ENCODE measurements at regions not wholly inside any gene's neighbourhood (a gene's known extent, or its start where the extent isn't known, plus 50 kb on each side); places are given as distances from the start of the nearest gene placed in this dataset.

DNA sequence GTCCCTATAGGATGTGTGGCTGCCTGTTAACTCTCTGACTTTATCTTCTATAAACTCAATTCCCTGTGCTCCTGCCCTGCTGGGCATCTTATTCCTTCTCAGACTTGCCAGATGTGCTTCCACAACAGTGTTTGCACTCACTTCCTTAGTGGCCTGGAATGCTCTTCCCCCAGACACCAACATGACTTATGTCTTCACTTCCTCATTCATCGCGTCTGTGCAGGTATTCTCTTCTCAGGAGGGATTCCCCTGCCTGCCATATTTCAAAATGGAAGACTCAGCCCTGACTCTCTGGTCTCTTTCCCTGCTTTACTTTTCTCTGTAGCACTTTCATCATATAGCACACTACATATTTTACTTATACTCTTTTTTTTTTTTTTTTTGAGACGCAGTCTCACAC lies 344.0 kb downstream of the CENPC start:
- no peaks in the 10 kb centered on the region for H3K36me3 Mint-ChIP-seq (ENCODE audit: low read depth)
- H3K9me3 Mint-ChIP-seq: no peaks in the 10 kb centered on the region
- no peaks in the 10 kb centered on the region for H3K4me1 Mint-ChIP-seq
- H3K4me3 Mint-ChIP-seq: no peak overlapping the region
- no peak overlapping the region for H3K27ac Mint-ChIP-seq
- no peak for TF ChIP-seq CTCF (IDR thresholded peaks at IDR 0.05; ENCODE audit: unreplicated experiment in 3 of 3)
- peaks cover under 1% of the 10 kb centered on the region for H3K27me3 Mint-ChIP-seq (ENCODE audit: low read depth)

- no peak overlapping the region for H3K27ac Mint-ChIP-seq
- H3K4me1 Mint-ChIP-seq: no peaks in the 10 kb centered on the region
- H3K4me3 Mint-ChIP-seq: no peak overlapping the region
- no peaks in the 10 kb centered on the region for H3K36me3 Mint-ChIP-seq (ENCODE audit: low read depth)
- peak; percentile 41 to 56 (median 42) for TF ChIP-seq CTCF (IDR thresholded peaks at IDR 0.05; ENCODE audit: unreplicated experiment in 3 of 3)
- no peaks in the 10 kb centered on the region for H3K27me3 Mint-ChIP-seq (ENCODE audit: low read depth)
- H3K9me3 Mint-ChIP-seq: no peaks in the 10 kb centered on the region
Measured at GRCh38 chr4:67198727-67199126, 346.6 kb downstream of the CENPC start.

DNA sequence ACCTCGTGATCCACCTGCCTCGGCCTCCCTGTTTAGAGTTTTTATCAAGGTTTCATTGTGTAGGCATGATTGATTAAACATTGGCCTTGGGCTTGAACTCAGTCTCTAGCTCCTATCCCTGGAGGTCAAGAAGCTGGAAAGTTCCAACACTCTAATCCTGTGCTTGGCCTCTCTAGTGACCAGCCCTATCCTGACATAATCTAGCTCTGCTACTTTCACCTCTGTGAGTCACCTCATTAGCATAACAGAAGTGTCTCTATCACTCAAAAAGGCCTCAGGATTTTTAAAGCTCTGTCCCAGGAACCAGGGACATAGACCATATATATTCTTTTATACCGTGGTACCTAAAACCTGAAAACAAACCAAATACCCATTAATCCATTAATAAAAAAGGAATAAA lies 377.5 kb downstream of the CENPC start:
- H3K4me1 Mint-ChIP-seq: no peaks in the 10 kb centered on the region
- no peak for TF ChIP-seq CTCF (IDR thresholded peaks at IDR 0.05; ENCODE audit: unreplicated experiment in 3 of 3)
- H3K9me3 Mint-ChIP-seq: peaks cover 6% of the 10 kb centered on the region
- H3K36me3 Mint-ChIP-seq (ENCODE audit: low read depth): no peaks in the 10 kb centered on the region
- no peak overlapping the region for H3K27ac Mint-ChIP-seq
- H3K4me3 Mint-ChIP-seq: no peak overlapping the region
- H3K27me3 Mint-ChIP-seq (ENCODE audit: low read depth): no peaks in the 10 kb centered on the region

DNA sequence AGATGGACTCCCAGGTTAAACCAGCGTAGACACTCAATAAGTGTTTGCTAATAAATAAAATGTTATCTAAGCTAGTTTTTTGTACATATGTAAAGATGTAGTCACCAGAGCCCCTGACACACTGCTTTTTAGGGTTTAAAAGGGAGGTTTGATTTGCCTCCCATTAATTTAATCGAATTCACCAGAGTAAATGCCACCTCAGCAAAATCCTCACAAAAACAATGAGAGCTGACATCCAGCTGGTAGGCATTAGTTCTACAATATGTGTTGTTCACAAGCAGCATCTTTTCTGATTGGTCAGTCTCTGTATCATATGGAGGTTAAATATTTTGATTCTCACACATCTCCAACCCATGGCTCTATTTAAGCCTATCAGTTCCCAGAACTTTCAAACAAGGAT lies 382.6 kb downstream of the CENPC start:
- H3K27me3 Mint-ChIP-seq (ENCODE audit: low read depth): no peaks in the 10 kb centered on the region
- H3K4me3 Mint-ChIP-seq: no peak overlapping the region
- H3K9me3 Mint-ChIP-seq: peaks cover 6% of the 10 kb centered on the region
- H3K4me1 Mint-ChIP-seq: peaks cover 14% of the 10 kb centered on the region
- H3K36me3 Mint-ChIP-seq (ENCODE audit: low read depth): no peaks in the 10 kb centered on the region
- no peak for TF ChIP-seq CTCF (IDR thresholded peaks at IDR 0.05; ENCODE audit: unreplicated experiment in 3 of 3)
- H3K27ac Mint-ChIP-seq: no peak overlapping the region

DNA sequence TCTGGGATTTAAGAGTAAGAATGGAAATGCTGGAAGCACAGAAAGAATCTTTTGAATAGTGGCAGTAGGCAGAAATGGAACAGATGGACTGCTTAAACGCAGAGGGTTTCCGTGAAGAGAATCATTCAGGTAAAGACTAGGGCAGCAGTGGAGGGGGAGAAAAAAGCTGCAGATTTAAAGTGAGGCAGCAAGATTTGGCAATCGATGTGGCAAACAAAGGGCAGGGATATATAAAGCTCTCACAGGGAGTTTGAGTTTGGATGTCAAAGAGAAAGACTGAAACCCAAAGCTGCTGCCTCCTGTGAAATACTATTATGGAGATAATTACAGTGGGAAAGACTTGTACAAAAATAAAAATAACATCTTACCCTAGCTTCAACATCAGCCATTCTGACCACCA lies 384.0 kb downstream of the CENPC start:
- Mint-ChIP-seq H3K27ac (no peak overlapping the region), H3K4me1 (peaks cover 14% of the 10 kb centered on the region), H3K36me3 (ENCODE audit: low read depth) (no peaks in the 10 kb centered on the region), H3K9me3 (peaks cover 6% of the 10 kb centered on the region), H3K27me3 (ENCODE audit: low read depth) (no peaks in the 10 kb centered on the region), H3K4me3 (no peak overlapping the region)
- TF ChIP-seq CTCF (IDR thresholded peaks at IDR 0.05; ENCODE audit: unreplicated experiment in 3 of 3): no peak

GRCh38 chr4:67160394-67160793 lies 384.9 kb downstream of the CENPC start:
- H3K4me1 Mint-ChIP-seq: peaks cover 14% of the 10 kb centered on the region

More at GRCh38 chr4:67160394-67160793, 384.9 kb downstream of the CENPC start:
- Mint-ChIP-seq H3K4me3 (no peak overlapping the region), H3K27ac (peak overlapping the region in 1 of 3 experiments; percentile 10), H3K9me3 (peaks cover 5% of the 10 kb centered on the region), H3K36me3 (ENCODE audit: low read depth) (no peaks in the 10 kb centered on the region), H3K27me3 (ENCODE audit: low read depth) (no peaks in the 10 kb centered on the region)
- TF ChIP-seq CTCF (IDR thresholded peaks at IDR 0.05; ENCODE audit: unreplicated experiment in 3 of 3): no peak
